AG04449 (cell line): ENCODE measurements at regions not wholly inside any gene's neighbourhood (a gene's known extent, or its start where the extent isn't known, plus 50 kb on each side); places are given as distances from the start of the nearest gene placed in this dataset.

ENCODE experiments used
- CTCF ChIA-PET: fragments of 350-600 bp; formaldehyde crosslinking; extraction: SDS; loops from one replicate; lab custom pipeline; 2021; ENCODE audit warnings: antibody characterized with exemption; lab: Yijun Ruan, JAX
- POLR2A ChIA-PET: fragments of 400-600, 350-600 bp; formaldehyde crosslinking; extraction: SDS; loops from one replicate; lab custom pipeline; 2020; ENCODE audit warnings: antibody characterized with exemption, inconsistent platforms; lab: Yijun Ruan, JAX
- DNase-seq: peaks from one replicate; pipeline ENCODE4 v3.0.0-alpha.2; 2010; ENCODE audit warnings: low read depth, low spot score
- H3K4me3 ChIP-seq: 2 replicates; pipeline ENCODE4 v1.5.1; 2011; ENCODE audit warnings: low read depth, mild to moderate bottlenecking, control low read depth, low read length
- TF ChIP-seq, protein P1 (sequence below): IDR thresholded peaks from one replicate; pipeline ENCODE4 v1.5.1; 2011; ENCODE audit warnings: mild to moderate bottlenecking, moderate library complexity, low read length, control low read depth, inconsistent platforms; ENCODE audit not compliant: insufficient read depth; ENCODE audit errors: missing control alignments

DNA sequence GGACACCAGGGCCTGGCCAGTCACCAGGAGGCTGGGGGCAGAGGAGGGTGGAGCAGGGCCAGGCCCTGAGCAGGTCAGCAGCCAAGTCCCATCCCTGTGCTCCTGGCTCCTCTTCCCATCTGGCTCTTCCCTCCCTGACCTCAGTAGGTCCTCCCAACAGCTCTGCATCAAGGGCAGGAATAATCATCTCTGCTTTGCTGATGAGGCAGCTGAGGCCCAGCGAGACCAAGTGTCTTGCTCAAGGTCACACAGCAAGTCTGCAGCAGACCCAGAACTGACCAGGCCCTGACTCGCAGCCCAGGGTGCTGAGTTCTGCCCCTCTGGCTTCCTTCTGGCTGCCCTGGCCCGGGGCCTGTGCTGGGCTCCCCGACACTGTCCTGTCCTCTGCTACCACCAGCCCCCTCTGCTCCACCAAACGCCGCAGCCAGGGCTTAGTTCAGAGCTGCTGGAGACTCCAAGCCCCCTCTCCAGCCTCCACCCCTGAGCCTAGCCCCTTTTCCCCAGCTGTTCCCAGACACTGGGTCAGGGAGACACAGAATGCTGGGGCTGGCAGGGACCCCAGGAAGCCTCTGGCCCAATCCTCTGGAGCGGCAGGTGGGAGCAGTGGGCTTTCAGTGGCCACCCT, 224.9 kb downstream of the PTPRU start:
- CTCF ChIA-PET = no interaction called here
- DNase-seq = no peak
- no peak overlapping the region for H3K4me3 ChIP-seq
- POLR2A ChIA-PET = no interaction called here
- TF ChIP-seq, protein P1, sequence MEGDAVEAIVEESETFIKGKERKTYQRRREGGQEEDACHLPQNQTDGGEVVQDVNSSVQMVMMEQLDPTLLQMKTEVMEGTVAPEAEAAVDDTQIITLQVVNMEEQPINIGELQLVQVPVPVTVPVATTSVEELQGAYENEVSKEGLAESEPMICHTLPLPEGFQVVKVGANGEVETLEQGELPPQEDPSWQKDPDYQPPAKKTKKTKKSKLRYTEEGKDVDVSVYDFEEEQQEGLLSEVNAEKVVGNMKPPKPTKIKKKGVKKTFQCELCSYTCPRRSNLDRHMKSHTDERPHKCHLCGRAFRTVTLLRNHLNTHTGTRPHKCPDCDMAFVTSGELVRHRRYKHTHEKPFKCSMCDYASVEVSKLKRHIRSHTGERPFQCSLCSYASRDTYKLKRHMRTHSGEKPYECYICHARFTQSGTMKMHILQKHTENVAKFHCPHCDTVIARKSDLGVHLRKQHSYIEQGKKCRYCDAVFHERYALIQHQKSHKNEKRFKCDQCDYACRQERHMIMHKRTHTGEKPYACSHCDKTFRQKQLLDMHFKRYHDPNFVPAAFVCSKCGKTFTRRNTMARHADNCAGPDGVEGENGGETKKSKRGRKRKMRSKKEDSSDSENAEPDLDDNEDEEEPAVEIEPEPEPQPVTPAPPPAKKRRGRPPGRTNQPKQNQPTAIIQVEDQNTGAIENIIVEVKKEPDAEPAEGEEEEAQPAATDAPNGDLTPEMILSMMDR = no peak

DNA sequence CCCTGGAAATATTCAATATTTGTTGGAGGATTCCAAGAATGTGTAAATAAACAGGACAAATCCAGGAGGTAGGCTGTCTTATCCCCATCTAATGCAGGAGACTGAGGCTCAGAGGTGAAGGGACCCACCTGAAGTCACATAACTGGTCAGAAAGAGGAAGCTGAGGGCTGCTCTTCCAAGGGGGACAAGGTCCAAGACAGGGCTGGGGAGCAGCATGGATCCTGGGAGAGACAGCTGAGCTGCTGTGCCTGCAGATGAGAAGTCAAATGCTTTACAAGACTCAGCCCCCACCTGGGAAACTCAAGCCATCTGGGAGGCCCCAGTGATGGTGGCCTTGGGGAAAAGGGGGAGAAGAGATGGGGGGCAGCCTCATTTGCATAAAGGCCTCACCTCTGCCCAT, 224.4 kb downstream of the PTPRU start:
- no peak for DNase-seq
- TF ChIP-seq, protein P1 = no peak
- POLR2A ChIA-PET = no interaction called here
- H3K4me3 ChIP-seq = no peak overlapping the region
- CTCF ChIA-PET = no interaction called here

DNA sequence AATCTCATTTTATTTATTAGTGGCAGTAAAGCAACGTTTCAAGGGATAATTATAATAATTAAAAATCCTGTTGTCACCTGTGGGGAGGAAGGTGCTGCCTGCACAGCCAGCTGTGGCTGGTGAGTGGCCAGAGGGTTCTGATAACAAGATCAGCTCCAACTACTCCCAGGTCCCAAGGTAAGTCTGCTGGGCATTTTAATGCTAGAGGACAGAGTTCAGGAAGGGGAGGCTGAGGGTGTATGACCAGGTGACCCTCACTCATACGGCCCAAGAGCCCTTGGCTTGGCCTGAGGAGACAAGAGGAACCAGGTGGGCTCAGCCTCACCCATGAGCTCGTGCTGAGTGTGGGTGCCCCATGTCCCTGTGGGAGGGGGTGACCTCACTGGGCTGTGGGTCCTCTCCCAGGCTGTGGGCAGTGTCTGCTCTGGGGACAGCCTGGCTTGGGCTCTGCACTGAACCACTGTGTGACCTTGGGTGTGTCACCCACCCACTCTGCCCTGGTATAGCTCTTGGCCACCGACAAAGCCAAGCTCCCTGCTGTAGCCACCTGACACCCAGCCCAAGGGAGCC, 223.8 kb downstream of the PTPRU start:
- H3K4me3 ChIP-seq = no peak overlapping the region
- TF ChIP-seq, protein P1 = no peak
- ChIA-PET POLR2A (no interaction called here), CTCF (no interaction called here)
- no peak for DNase-seq

DNA sequence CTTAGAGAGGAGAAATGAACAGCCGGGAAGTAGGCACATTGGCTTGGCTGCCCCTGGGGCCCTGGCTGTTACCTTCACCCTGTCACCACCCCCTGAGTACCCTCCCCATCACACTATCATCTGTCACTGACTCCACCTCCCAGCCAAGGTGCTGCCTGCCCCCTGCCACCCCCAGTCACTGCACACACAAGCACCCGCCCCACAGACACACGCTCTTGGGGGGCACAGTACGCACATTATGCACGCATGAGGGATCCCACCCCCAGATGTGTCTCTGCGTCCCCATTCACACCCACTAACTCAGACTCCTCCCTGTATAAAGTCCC, 223.3 kb downstream of the PTPRU start:
- H3K4me3 ChIP-seq = no peak overlapping the region
- TF ChIP-seq, protein P1 = no peak
- DNase-seq = no peak
- ChIA-PET CTCF (no interaction called here), POLR2A (no interaction called here)

DNA sequence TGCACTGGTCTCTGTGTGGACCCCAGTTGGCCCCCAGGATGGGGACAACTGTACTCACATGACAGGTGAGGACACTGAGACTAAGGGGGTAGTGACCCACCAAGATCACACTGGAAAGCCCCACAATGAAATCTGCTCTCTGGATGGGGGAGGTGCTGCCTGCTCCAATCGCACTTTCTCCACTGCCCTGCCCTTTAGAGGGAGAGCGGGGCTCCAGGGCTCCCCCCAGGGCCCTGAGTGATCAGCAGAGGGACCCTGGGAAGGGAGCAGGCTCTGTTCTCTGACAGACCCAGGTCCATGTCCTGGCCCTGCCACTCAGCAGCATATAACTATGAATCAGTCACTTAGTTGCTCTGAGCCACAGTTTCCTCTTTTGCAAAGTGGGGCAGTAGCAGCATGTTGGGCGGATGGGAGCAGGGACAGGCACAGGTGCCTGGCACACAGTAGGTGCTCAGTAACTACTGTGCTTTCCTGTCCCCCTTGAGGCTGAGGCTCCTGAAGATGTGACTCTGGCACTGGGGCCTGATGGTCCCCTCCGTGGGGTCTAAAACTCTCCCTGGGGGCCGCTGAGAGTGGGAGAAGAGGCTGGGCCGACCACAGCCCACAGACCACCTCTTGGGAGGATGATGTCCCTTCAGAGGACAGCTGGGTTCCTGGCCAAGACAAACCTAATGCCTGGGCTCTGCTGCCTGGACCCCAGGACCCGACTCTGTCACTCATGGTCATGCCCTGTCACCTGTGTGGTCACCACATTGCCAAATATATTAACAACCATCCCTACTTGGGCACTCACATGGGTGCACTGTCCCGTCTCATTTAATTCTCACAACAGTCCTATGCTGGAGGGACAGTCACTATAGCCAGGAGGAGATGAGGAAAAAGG, 222.7 kb downstream of the PTPRU start:
- TF ChIP-seq, protein P1 = no peak
- ChIA-PET POLR2A (no interaction called here), CTCF (no interaction called here)
- H3K4me3 ChIP-seq = no peak overlapping the region
- DNase-seq = no peak

DNA sequence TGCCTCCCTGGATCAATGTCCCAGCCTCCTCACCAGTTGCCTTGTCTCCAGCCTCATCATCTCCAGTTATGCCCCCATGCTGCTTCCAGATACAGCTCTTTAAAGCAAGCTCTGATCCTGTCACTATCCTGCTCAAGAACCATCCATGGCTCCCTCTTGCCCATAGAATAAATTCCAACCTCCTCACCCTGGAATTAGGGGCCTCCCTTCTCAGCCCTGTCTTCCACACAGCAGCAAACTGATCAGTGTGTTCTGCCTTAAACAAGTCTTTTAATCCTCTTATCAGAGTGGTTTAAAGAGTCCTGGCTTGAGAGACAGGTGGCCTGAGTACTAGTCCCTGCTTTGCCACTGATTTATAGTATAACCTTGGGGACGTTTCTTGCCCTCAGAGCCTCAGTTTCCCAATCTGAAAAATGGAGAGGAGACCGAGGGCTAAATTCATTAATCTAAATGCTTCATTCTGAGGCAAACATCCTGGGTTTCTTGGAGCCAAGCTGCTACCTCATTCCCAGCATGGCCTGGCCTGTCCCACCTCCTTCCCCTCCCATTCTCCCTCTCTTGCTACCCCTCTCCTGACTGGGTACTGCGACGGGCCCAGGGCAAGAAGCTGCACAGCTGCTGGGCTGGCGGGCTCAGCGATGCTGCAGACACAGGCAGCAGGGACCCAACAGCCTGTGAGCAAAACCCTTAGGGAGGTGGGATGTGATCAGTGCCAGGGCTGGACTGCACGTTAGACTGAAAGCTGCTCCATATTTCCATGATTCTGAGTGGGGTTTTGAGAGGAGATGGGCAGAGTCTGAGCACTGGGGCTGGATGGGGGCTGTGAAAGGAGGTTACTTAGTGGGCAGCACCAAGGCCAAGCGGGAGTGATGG, 221.4 kb downstream of the PTPRU start:
- H3K4me3 ChIP-seq = no peak overlapping the region
- POLR2A ChIA-PET = no interaction called here
- CTCF ChIA-PET = no interaction called here
- DNase-seq = no peak
- TF ChIP-seq, protein P1 = no peak
